Peyer's patch (tissue), 4 donors: ENCODE measurements at regions not wholly inside any gene's neighbourhood (a gene's known extent, or its start where the extent isn't known, plus 50 kb on each side); places are given as distances from the start of the nearest gene placed in this dataset.

Source experiments
- CTCF ChIP-seq, 6 experiments: fragments of 450-650 bp in 4 of 6; fragments of 200-600 bp in 2 of 6; sonication (generic) in 1 of 6; IDR thresholded peaks; one replicate each; pipeline ENCODE4 v1.5.1; 2017 to 2019; ENCODE audit warnings: antibody characterized with exemption in 6 of 6, mild to moderate bottlenecking in 3 of 6, moderate library complexity in 1 of 6
- POLR2A ChIP-seq, 2 donors: fragments of 450-650 bp; IDR thresholded peaks; one replicate each; pipeline ENCODE4 v1.5.1; 2017; ENCODE audit warnings: antibody characterized with exemption in 2 of 2, mild to moderate bottlenecking in 2 of 2, moderate library complexity in 2 of 2

GRCh38 chr11:19625438-19625837 lies 87.2 kb upstream of the NAV2 start:
- no peak for TF ChIP-seq CTCF (IDR thresholded peaks at IDR 0.05)
- TF ChIP-seq POLR2A (IDR thresholded peaks at IDR 0.05) = no peak
